K562 (cell line): ENCODE measurements at regions not wholly inside any gene's neighbourhood (a gene's known extent, or its start where the extent isn't known, plus 50 kb on each side); places are given as distances from the start of the nearest gene placed in this dataset.

ENCODE experiments used
- ATAC-seq: fragments of 200-7000 bp; cut with Tn5 transposase; 3 replicates; pipeline ENCODE4 v1.9.1; 2020; ENCODE audit warnings: moderate library complexity
- BruUV-seq: library from RNA; stranded (reverse); fragments of 400-500 nt; replicated peaks from 2 replicates; lab custom pipeline; 2021; lab: Mats Ljungman, UMichigan
- CTCF ChIA-PET: fragments of 300-600 bp; formaldehyde crosslinking; extraction: SDS; loops from one replicate; lab custom pipeline; 2021; ENCODE audit warnings: low intra/inter-chr PET ratio; lab: Yijun Ruan, JAX
- POLR2A ChIA-PET: fragments of 300-600, 350-650 bp; sonication (Branson Sonifier 250); formaldehyde crosslinking; extraction: SDS; loops from one replicate; lab custom pipeline; 2021; ENCODE audit warnings: antibody characterized with exemption, inconsistent platforms; lab: Yijun Ruan, JAX
- DNase-seq, 4 experiments: peaks; one replicate each; pipeline versions ENCODE4 v3.0.0 to v3.0.0-alpha.2; 2011 to 2018; ENCODE audit warnings: low spot score in 3 of 4, mixed read lengths in 3 of 4; ENCODE audit errors: extremely low read depth in 1 of 4
- FAIRE-seq: peaks from 2 replicates; lab custom pipeline; 2011; peaks lifted over from hg19 to GRCh38; lab: Jason Lieb, UNC
- H2AFZ ChIP-seq: 2 replicates; pipeline ENCODE4 v1.6.0; 2011; ENCODE audit warnings: low read depth, low read length, control low read depth, inconsistent platforms
- H3K27ac ChIP-seq: fragments of 200-600 bp; 3 replicates; pipeline ENCODE4 v1.8.0; 2011; ENCODE audit warnings: low read depth, mild to moderate bottlenecking, control low read depth, inconsistent platforms, low read length, moderate library complexity, mixed read lengths; ENCODE audit errors: extremely low read depth
- H3K27me3 ChIP-seq, 2 experiments: fragments of 300-600 bp in 1 of 2; 2 replicates in 1 of 2; 3 replicates in 1 of 2; pipeline versions ENCODE4 v1.6.0 to v1.8.0; 2011; ENCODE audit warnings: inconsistent platforms in 2 of 2, low read length in 2 of 2, mild to moderate bottlenecking in 1 of 2, mixed read lengths in 1 of 2, moderate library complexity in 1 of 2; ENCODE audit not compliant: control insufficient read depth in 2 of 2, insufficient read depth in 2 of 2
- H3K36me3 ChIP-seq: fragments of 300-600 bp; 3 replicates; pipeline ENCODE4 v1.8.0; 2011; ENCODE audit warnings: mild to moderate bottlenecking, low read length, inconsistent platforms; ENCODE audit not compliant: control insufficient read depth, insufficient read depth
- H3K4me1 ChIP-seq, 2 experiments: fragments of 200-600 bp in 1 of 2; replicated peaks in 1 of 2; 2 replicates in 1 of 2; 3 replicates in 1 of 2; pipeline versions ENCODE4 v1.5.1 to v1.8.0; 2011; ENCODE audit warnings: inconsistent platforms in 2 of 2, low read length in 2 of 2, mild to moderate bottlenecking in 1 of 2, mixed read lengths in 1 of 2, moderate library complexity in 1 of 2; ENCODE audit not compliant: control insufficient read depth in 2 of 2, insufficient read depth in 2 of 2
- H3K4me2 ChIP-seq: 2 replicates; pipeline ENCODE4 v1.6.1; 2011; ENCODE audit warnings: low read length, control low read depth, inconsistent platforms, mixed read lengths; ENCODE audit not compliant: insufficient read depth
- H3K4me3 ChIP-seq: fragments of 200-600 bp; sonication (generic), shearing (Covaris generic); 2 replicates; pipeline ENCODE4 v1.5.1; 2016; ENCODE audit warnings: control low read depth, inconsistent platforms
- H3K79me2 ChIP-seq: fragments of 200-600 bp; 3 replicates; pipeline ENCODE4 v1.8.0; 2011; ENCODE audit warnings: low read length, inconsistent platforms; ENCODE audit not compliant: control insufficient read depth, insufficient read depth
- H3K9ac ChIP-seq, 2 experiments: 2 replicates each; pipeline versions ENCODE4 v1.6.0 to v1.6.1; 2011; ENCODE audit warnings: low read depth in 2 of 2, low read length in 2 of 2, control low read depth in 1 of 2, inconsistent platforms in 1 of 2, mild to moderate bottlenecking in 1 of 2, mixed read lengths in 1 of 2; ENCODE audit not compliant: insufficient read depth in 1 of 2
- H3K9me1 ChIP-seq: one replicate; pipeline ENCODE4 v1.6.0; 2011; ENCODE audit warnings: inconsistent platforms, mild to moderate bottlenecking, low read length, moderate library complexity; ENCODE audit not compliant: control insufficient read depth, insufficient read depth
- H3K9me3 ChIP-seq: replicated peaks from 2 replicates; pipeline ENCODE4 v1.5.1; 2011; ENCODE audit warnings: low read depth, low read length, inconsistent platforms; ENCODE audit not compliant: control insufficient read depth, insufficient read depth
- H4K20me1 ChIP-seq: replicated peaks from 2 replicates; pipeline ENCODE4 v1.6.1; 2011; ENCODE audit warnings: low read length, inconsistent platforms, mixed read lengths; ENCODE audit not compliant: control insufficient read depth, insufficient read depth
- E2F3 ChIP-seq: fragments of 250-450 bp; sonication (Bioruptor Pico); IDR thresholded peaks from 2 replicates; pipeline ENCODE4 v1.4.0; 2020; ENCODE audit warnings: mild to moderate bottlenecking
- MTF1 ChIP-seq: fragments of 250-450 bp; sonication (Bioruptor Pico); IDR thresholded peaks from 2 replicates; pipeline ENCODE4 v1.9.0; 2021; ENCODE audit warnings: moderate library complexity, mild to moderate bottlenecking, inconsistent platforms, borderline replicate concordance
- WGBS: fragments of 100-300 bp; shearing (Covaris generic); methylation state at CpG from one replicate; pipeline ENCODE4 v1.1.6; 2016; ENCODE audit warnings: low coverage, mixed read lengths; ENCODE audit not compliant: insufficient coverage; ENCODE audit errors: missing lambda C conversion rate; 5-methylcytosine and 5-hydroxymethylcytosine counted together
- in situ Hi-C: fragments of 300-500 bp; cut with MboI; formaldehyde crosslinking; loops from 4 replicates; pipeline ENCODE4 v1.15.0; 2018; ENCODE audit warnings: inconsistent platforms, mixed read lengths
- intact Hi-C: fragments of 100-400 bp; cut with micrococcal nuclease; formaldehyde crosslinking; loops from 2 replicates; pipeline ENCODE4 v1.14.2; 2022
- TF ChIP-seq, protein P1 (sequence below): fragments of 450-650 bp; formaldehyde crosslinking; IDR thresholded peaks from 2 replicates; pipeline ENCODE4 v1.4.0; 2020; ENCODE audit warnings: mild to moderate bottlenecking, moderate library complexity
- TF ChIP-seq, protein P2 (sequence below): IDR thresholded peaks from 3 replicates; pipeline ENCODE4 v1.6.1; 2011; ENCODE audit warnings: borderline replicate concordance, mild to moderate bottlenecking, moderate library complexity; ENCODE audit not compliant: insufficient read length; ENCODE audit errors: extremely low read depth
- TF ChIP-seq, protein P3 (sequence below), 2 experiments: fragments of 450-650 bp; formaldehyde crosslinking in 1 of 2; IDR thresholded peaks; 2 replicates each; pipeline versions ENCODE4 v1.4.0 to v1.6.1; 2014 to 2020; ENCODE audit warnings: mild to moderate bottlenecking in 2 of 2, borderline replicate concordance in 1 of 2, low read depth in 1 of 2

DNA sequence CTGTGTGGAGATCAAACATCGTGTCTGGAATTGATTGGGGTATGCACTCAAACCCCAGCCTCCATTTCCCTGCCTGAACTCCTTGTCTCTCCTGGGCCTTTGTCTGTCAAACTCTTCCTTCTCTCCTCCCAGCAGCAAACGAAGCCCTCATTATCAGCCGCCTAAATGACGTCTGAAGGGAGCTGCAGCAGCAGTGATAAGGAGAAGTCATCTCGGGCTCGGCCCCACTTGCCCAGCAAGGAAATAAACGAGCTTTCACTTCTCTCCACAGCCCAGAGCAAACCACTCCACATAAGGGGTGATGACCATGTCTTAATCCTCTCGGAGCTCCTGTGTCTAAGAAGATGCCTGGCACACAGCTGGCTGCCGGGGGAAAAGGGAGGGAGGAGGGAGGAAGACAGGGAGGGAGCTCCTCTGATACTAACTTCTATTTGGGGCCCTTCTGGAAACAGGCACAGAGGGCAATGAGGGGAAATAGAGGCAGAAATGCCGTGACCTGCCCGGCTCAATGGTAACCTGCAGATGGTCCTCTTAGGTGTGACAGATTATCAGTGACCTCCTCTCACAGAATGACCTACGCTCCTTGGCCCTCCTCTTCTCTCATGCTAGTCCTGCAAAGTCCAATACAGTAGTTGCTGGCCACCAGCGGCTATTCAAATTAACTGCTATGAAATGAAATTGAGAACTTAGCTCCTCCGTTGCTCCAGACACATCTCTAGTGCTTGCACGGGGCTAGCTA, 100.4 kb downstream of the PXDC1 start:
- Histone ChIP-seq H3K9me1 (no peaks in the 10 kb centered on the region), H3K4me1 (peaks cover 21 to 26% of the 10 kb centered on the region in 2 experiments), H3K4me2 (peak overlapping the region; percentile 89), H3K36me3 (no peaks in the 10 kb centered on the region), H3K4me3 (peak overlapping the region; percentile 1; the same call in 1 of the 2 replicates), H2AFZ (peak overlapping the region; percentile 91), H4K20me1 (no peaks in the 10 kb centered on the region), H3K9me3 (0 out of 2 replicates have a peak, but pooled peaks cover 3% of the 10 kb centered on the region), H3K27ac (peak overlapping the region; percentile 88), H3K79me2 (no peaks in the 10 kb centered on the region), H3K27me3 (no peaks in the 10 kb centered on the region), H3K9ac (peak overlapping the region; percentile 67 to 89)
- POLR2A ChIA-PET = interaction anchor here (0.6 to 3.2 kb wide), 21 partner anchors 10 to 544 kb away, joined by 3 to 21 read pairs (median 3); no protein-coding TSS in a partner anchor
- WGBS = 6% methylated on average over 15 of the region's 15 CpGs
- FAIRE-seq = peak; percentile 99
- in situ Hi-C loops (no loop called here), intact Hi-C loops (no loop called here)
- CTCF ChIA-PET = no interaction called here
- peak; percentile 96 for ATAC-seq
- BruUV-seq = no TSS peak
- peak; percentile 66 to 96 (median 80) for DNase-seq
- TF ChIP-seq E2F3 (CRISPR knock-in tag) = no peak; the same call in 1 of the 2 replicates
- TF ChIP-seq, protein P1, sequence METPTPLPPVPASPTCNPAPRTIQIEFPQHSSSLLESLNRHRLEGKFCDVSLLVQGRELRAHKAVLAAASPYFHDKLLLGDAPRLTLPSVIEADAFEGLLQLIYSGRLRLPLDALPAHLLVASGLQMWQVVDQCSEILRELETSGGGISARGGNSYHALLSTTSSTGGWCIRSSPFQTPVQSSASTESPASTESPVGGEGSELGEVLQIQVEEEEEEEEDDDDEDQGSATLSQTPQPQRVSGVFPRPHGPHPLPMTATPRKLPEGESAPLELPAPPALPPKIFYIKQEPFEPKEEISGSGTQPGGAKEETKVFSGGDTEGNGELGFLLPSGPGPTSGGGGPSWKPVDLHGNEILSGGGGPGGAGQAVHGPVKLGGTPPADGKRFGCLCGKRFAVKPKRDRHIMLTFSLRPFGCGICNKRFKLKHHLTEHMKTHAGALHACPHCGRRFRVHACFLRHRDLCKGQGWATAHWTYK (CRISPR knock-in tag) = no peak
- TF ChIP-seq, protein P2, sequence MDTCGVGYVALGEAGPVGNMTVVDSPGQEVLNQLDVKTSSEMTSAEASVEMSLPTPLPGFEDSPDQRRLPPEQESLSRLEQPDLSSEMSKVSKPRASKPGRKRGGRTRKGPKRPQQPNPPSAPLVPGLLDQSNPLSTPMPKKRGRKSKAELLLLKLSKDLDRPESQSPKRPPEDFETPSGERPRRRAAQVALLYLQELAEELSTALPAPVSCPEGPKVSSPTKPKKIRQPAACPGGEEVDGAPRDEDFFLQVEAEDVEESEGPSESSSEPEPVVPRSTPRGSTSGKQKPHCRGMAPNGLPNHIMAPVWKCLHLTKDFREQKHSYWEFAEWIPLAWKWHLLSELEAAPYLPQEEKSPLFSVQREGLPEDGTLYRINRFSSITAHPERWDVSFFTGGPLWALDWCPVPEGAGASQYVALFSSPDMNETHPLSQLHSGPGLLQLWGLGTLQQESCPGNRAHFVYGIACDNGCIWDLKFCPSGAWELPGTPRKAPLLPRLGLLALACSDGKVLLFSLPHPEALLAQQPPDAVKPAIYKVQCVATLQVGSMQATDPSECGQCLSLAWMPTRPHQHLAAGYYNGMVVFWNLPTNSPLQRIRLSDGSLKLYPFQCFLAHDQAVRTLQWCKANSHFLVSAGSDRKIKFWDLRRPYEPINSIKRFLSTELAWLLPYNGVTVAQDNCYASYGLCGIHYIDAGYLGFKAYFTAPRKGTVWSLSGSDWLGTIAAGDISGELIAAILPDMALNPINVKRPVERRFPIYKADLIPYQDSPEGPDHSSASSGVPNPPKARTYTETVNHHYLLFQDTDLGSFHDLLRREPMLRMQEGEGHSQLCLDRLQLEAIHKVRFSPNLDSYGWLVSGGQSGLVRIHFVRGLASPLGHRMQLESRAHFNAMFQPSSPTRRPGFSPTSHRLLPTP = no peak
- TF ChIP-seq, protein P3, sequence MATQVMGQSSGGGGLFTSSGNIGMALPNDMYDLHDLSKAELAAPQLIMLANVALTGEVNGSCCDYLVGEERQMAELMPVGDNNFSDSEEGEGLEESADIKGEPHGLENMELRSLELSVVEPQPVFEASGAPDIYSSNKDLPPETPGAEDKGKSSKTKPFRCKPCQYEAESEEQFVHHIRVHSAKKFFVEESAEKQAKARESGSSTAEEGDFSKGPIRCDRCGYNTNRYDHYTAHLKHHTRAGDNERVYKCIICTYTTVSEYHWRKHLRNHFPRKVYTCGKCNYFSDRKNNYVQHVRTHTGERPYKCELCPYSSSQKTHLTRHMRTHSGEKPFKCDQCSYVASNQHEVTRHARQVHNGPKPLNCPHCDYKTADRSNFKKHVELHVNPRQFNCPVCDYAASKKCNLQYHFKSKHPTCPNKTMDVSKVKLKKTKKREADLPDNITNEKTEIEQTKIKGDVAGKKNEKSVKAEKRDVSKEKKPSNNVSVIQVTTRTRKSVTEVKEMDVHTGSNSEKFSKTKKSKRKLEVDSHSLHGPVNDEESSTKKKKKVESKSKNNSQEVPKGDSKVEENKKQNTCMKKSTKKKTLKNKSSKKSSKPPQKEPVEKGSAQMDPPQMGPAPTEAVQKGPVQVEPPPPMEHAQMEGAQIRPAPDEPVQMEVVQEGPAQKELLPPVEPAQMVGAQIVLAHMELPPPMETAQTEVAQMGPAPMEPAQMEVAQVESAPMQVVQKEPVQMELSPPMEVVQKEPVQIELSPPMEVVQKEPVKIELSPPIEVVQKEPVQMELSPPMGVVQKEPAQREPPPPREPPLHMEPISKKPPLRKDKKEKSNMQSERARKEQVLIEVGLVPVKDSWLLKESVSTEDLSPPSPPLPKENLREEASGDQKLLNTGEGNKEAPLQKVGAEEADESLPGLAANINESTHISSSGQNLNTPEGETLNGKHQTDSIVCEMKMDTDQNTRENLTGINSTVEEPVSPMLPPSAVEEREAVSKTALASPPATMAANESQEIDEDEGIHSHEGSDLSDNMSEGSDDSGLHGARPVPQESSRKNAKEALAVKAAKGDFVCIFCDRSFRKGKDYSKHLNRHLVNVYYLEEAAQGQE (IDR thresholded peaks at IDR 0.05; ENCODE audit: borderline replicate concordance) = peak; percentile 27; the same call in 1 of the 2 replicates
- TF ChIP-seq, protein P3 (CRISPR knock-in tag; IDR thresholded peaks at IDR 0.05; ENCODE audit: low read depth) = no peak
- no peak for TF ChIP-seq MTF1 (CRISPR knock-in tag)
